Gastroesophageal sphincter (tissue), 3 donors: ENCODE measurements at regions not wholly inside any gene's neighbourhood (a gene's known extent, or its start where the extent isn't known, plus 50 kb on each side); places are given as distances from the start of the nearest gene placed in this dataset.

Experiments
- EP300 ChIP-seq: sonication (generic); formaldehyde crosslinking; IDR thresholded peaks from one replicate; pipeline ENCODE4 v1.6.1; 2017; ENCODE audit warnings: antibody characterized with exemption, mild to moderate bottlenecking
- TF ChIP-seq, protein P1 (sequence below), 4 experiments: fragments of 200-600 bp in 2 of 4; fragments of 450-650 bp in 2 of 4; sonication (generic) in 1 of 4; IDR thresholded peaks; one replicate each; pipeline ENCODE4 v1.5.1; 2017 to 2019; ENCODE audit warnings: antibody characterized with exemption in 4 of 4, mild to moderate bottlenecking in 2 of 4, moderate library complexity in 2 of 4

DNA sequence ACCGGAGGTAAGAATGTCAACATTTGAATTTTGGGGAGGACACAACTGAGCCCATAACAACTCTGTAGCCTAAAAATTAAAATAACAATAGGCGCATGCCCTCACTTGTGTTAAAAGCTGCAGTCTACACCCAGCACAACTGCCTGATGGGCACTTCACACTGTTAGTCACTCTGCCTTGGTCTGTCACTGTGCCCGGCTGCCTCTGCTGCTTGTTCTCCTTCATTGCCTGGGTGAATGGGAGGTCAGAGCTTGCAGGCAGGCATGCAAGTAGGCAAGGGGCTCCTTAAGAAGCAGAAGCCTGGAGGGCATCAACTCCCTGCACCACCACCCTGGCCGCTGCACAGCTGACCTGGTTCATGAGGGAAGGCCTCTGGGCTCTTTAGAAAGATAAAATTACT, 374.8 kb downstream of the MID1IP1 start:
- no peak for TF ChIP-seq EP300
- TF ChIP-seq, protein P1, sequence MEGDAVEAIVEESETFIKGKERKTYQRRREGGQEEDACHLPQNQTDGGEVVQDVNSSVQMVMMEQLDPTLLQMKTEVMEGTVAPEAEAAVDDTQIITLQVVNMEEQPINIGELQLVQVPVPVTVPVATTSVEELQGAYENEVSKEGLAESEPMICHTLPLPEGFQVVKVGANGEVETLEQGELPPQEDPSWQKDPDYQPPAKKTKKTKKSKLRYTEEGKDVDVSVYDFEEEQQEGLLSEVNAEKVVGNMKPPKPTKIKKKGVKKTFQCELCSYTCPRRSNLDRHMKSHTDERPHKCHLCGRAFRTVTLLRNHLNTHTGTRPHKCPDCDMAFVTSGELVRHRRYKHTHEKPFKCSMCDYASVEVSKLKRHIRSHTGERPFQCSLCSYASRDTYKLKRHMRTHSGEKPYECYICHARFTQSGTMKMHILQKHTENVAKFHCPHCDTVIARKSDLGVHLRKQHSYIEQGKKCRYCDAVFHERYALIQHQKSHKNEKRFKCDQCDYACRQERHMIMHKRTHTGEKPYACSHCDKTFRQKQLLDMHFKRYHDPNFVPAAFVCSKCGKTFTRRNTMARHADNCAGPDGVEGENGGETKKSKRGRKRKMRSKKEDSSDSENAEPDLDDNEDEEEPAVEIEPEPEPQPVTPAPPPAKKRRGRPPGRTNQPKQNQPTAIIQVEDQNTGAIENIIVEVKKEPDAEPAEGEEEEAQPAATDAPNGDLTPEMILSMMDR (IDR thresholded peaks at IDR 0.05), result no peak
